Endothelial cell of umbilical vein (primary cell): ENCODE measurements at regions not wholly inside any gene's neighbourhood (a gene's known extent, or its start where the extent isn't known, plus 50 kb on each side); places are given as distances from the start of the nearest gene placed in this dataset.
"Not testable (repeated sequence)": the region's sequence is repeated elsewhere in the genome, so short reads cannot be mapped to it uniquely, and the experiment has no call there.

Experiments used
- BruUV-seq: library from RNA; stranded (reverse); fragments of 400-500 nt; replicated peaks from 2 replicates; lab custom pipeline; 2021; lab: Mats Ljungman, UMichigan
- CTCF ChIA-PET: fragments of 300-600, 350-600 bp; sonication (Branson Sonifier 250); formaldehyde crosslinking; loops from one replicate; lab custom pipeline; 2021; ENCODE audit warnings: antibody characterized with exemption, inconsistent platforms; lab: Charles Lee
- POLR2A ChIA-PET: fragments of 300-600, 350-600 bp; sonication (Branson Sonifier 250); formaldehyde crosslinking; loops from one replicate; lab custom pipeline; 2021; ENCODE audit warnings: antibody characterized with exemption, inconsistent platforms; lab: Charles Lee
- DNase-seq: peaks from one replicate; pipeline ENCODE4 v3.0.0-alpha.2; 2011; ENCODE audit warnings: low read depth, low spot score
- FAIRE-seq: peaks from 2 replicates; lab custom pipeline; 2011; peaks lifted over from hg19 to GRCh38; lab: Jason Lieb, UNC
- H2AFZ ChIP-seq: 2 replicates; pipeline ENCODE4 v1.6.0; 2012; ENCODE audit warnings: low read depth, low read length, control low read depth, inconsistent platforms
- H3K27ac ChIP-seq: 2 replicates; pipeline ENCODE4 v1.5.1; 2011; ENCODE audit warnings: low read depth, mild to moderate bottlenecking, control low read depth, low read length, moderate library complexity; ENCODE audit not compliant: insufficient read depth
- H3K27me3 ChIP-seq, 2 experiments: 2 replicates each; pipeline versions ENCODE4 v1.6.0 to v1.6.1; 2011; ENCODE audit warnings: low read length in 2 of 2, mixed read lengths in 1 of 2; ENCODE audit not compliant: control insufficient read depth in 2 of 2, insufficient read depth in 2 of 2
- H3K36me3 ChIP-seq, 2 experiments: 2 replicates in 1 of 2; 3 replicates in 1 of 2; pipeline ENCODE4 v1.5.1; 2011; ENCODE audit warnings: low read length in 2 of 2, mild to moderate bottlenecking in 1 of 2, moderate library complexity in 1 of 2; ENCODE audit not compliant: control insufficient read depth in 2 of 2, insufficient read depth in 2 of 2; ENCODE audit errors: extremely low read depth in 1 of 2
- H3K4me1 ChIP-seq: 3 replicates; pipeline ENCODE4 v1.5.1; 2011; ENCODE audit warnings: mild to moderate bottlenecking, low read length; ENCODE audit not compliant: control insufficient read depth, insufficient read depth; ENCODE audit errors: extremely low read depth
- H3K4me2 ChIP-seq: 2 replicates; pipeline ENCODE4 v1.6.1; 2011; ENCODE audit warnings: low read length, control low read depth, mixed read lengths; ENCODE audit not compliant: insufficient read depth
- H3K4me3 ChIP-seq, 3 experiments: fragments of 200-600 bp in 1 of 3; sonication (generic), shearing (Covaris generic) in 1 of 3; replicated peaks in 1 of 3; 2 replicates each; pipeline ENCODE4 v1.5.1; 2011 to 2016; ENCODE audit warnings: control low read depth in 3 of 3, low read length in 3 of 3, mild to moderate bottlenecking in 2 of 3, inconsistent platforms in 1 of 3, low read depth in 1 of 3, moderate library complexity in 1 of 3; ENCODE audit not compliant: insufficient read depth in 1 of 3
- H3K79me2 ChIP-seq: 2 replicates; pipeline ENCODE4 v1.6.0; 2012; ENCODE audit warnings: low read length, inconsistent platforms; ENCODE audit not compliant: control insufficient read depth, insufficient read depth
- H3K9ac ChIP-seq: replicated peaks from 2 replicates; pipeline ENCODE3; 2011; ENCODE audit warnings: low read length, control low read depth; ENCODE audit not compliant: insufficient read depth; ENCODE audit errors: extremely low read depth
- H3K9me1 ChIP-seq: replicated peaks from 3 replicates; pipeline ENCODE4 v1.6.0; 2011; ENCODE audit warnings: mild to moderate bottlenecking, low read length; ENCODE audit not compliant: control insufficient read depth, insufficient read depth; ENCODE audit errors: extremely low read depth
- H3K9me3 ChIP-seq: replicated peaks from 2 replicates; pipeline ENCODE4 v1.5.1; 2012; ENCODE audit warnings: low read length, inconsistent platforms; ENCODE audit not compliant: control insufficient read depth, insufficient read depth
- H4K20me1 ChIP-seq: replicated peaks from 2 replicates; pipeline ENCODE3; 2011; ENCODE audit warnings: mild to moderate bottlenecking, low read length; ENCODE audit not compliant: control insufficient read depth, insufficient read depth; ENCODE audit errors: extremely low read depth
- POLR2A ChIP-seq: IDR thresholded peaks from 2 replicates; pipeline ENCODE4 v1.6.1; 2012; ENCODE audit warnings: low read depth, mild to moderate bottlenecking, control low read depth, low read length
- dilution Hi-C: fragments of 300-500 bp; cut with MboI; formaldehyde crosslinking; loops from one replicate; pipeline ENCODE4 v1.15.0; 2019; ENCODE audit warnings: low sequenced_read_pairs; ENCODE audit not compliant: extremely low pct_ligation_motif_present
- intact Hi-C: fragments of 100-400 bp; cut with micrococcal nuclease; formaldehyde crosslinking; loops from one replicate; pipeline ENCODE4 v1.10.0; 2022
- TF ChIP-seq, protein P1 (sequence below): IDR thresholded peaks from 2 replicates; pipeline ENCODE4 v1.6.1; 2011; ENCODE audit not compliant: insufficient read depth, insufficient read length
- TF ChIP-seq, protein P2 (sequence below), 2 donors: IDR thresholded peaks; 1 replicate in 1 of 2; 2 replicates in 1 of 2; pipeline ENCODE4 v1.5.1; 2011; ENCODE audit warnings: low read length in 2 of 2, mild to moderate bottlenecking in 2 of 2, moderate library complexity in 2 of 2, control low read depth in 1 of 2, inconsistent platforms in 1 of 2, low read depth in 1 of 2; ENCODE audit not compliant: insufficient read depth in 1 of 2; ENCODE audit errors: extremely low read depth in 1 of 2

DNA sequence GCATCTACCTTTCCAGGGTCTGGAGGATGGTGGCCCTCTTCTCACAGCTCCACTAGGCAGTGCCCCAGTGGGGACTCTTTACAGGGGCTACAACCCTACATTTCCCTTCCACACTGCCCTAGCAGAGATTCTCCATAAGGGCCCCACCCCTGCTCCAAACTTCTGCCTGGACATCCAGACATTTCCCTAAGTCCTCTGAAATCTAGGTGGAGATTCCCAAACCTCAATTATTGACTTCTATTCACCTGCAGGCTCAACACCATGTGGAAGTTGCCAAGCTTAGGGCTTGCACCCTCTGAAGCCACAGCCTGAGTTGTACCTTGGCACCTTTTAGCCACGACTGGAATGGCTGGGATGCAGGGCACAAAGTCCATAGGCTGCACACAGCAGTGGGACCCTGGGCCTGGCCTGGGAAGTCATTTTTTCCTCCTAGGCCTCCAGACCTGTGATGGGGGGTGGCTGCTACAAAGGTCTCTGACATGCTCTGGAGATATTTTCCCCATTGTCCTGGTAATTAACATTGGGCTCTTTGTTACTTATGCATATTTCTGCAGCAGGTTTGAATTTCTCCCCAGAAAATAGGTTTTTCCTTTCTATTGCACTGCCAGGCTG lies 53.7 kb upstream of the ST3GAL5 start:
- no TSS peak for BruUV-seq
- Histone ChIP-seq H3K4me2 (no peak overlapping the region), H4K20me1 (no peaks in the 10 kb centered on the region), H3K4me3 (no peak overlapping the region), H3K27me3 (peaks cover 1 to 3% of the 10 kb centered on the region in 2 experiments), H2AFZ (no peak overlapping the region), H3K9me3 (no peaks in the 10 kb centered on the region), H3K4me1 (peaks cover 11% of the 10 kb centered on the region), H3K36me3 (no peaks in the 10 kb centered on the region), H3K9me1 (no peaks in the 10 kb centered on the region), H3K27ac (no peak overlapping the region), H3K9ac (no peak overlapping the region), H3K79me2 (no peaks in the 10 kb centered on the region)
- TF ChIP-seq POLR2A = no peak
- TF ChIP-seq, protein P1, sequence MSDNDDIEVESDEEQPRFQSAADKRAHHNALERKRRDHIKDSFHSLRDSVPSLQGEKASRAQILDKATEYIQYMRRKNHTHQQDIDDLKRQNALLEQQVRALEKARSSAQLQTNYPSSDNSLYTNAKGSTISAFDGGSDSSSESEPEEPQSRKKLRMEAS = no peak
- TF ChIP-seq, protein P2, sequence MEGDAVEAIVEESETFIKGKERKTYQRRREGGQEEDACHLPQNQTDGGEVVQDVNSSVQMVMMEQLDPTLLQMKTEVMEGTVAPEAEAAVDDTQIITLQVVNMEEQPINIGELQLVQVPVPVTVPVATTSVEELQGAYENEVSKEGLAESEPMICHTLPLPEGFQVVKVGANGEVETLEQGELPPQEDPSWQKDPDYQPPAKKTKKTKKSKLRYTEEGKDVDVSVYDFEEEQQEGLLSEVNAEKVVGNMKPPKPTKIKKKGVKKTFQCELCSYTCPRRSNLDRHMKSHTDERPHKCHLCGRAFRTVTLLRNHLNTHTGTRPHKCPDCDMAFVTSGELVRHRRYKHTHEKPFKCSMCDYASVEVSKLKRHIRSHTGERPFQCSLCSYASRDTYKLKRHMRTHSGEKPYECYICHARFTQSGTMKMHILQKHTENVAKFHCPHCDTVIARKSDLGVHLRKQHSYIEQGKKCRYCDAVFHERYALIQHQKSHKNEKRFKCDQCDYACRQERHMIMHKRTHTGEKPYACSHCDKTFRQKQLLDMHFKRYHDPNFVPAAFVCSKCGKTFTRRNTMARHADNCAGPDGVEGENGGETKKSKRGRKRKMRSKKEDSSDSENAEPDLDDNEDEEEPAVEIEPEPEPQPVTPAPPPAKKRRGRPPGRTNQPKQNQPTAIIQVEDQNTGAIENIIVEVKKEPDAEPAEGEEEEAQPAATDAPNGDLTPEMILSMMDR (IDR thresholded peaks at IDR 0.05; ENCODE audit: extremely low read depth in 1 of 2, insufficient read depth in 1 of 2, low read depth in 1 of 2, low read length in 2 of 2) = no peak
- no peak for FAIRE-seq
- POLR2A ChIA-PET = no interaction called here
- DNase-seq = no peak
- CTCF ChIA-PET = no interaction called here
- dilution Hi-C loops = no loop called here
- intact Hi-C loops = no loop called here

DNA sequence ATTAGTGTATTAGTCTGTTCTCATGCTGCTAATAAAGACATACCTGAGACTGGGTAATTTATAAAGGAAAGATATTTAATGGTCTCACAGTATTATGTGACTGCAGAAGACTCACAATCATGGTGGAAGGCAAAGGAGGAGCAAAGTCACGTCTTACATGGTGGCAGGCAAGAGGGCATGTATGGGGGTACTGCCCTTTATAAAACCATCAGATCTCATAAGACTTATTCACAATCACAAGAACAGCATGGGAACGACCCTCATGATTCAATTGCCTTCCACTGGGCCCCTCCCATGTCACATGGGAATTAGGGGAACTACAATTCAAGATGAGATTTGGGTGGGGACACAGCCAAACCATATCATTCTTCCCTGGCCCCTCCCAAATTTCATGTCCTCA lies 52.7 kb upstream of the ST3GAL5 start:
- peaks cover 12% of the 10 kb centered on the region for H3K4me1 ChIP-seq
- H3K9me3 ChIP-seq, POLR2A ChIA-PET, H4K20me1 ChIP-seq, H3K4me3 ChIP-seq, H3K27me3 ChIP-seq, BruUV-seq, FAIRE-seq, CTCF ChIA-PET, H3K36me3 ChIP-seq, dilution Hi-C loops, H3K9ac ChIP-seq, intact Hi-C loops, H3K9me1 ChIP-seq, H3K79me2 ChIP-seq, DNase-seq, H3K27ac ChIP-seq, H2AFZ ChIP-seq, H3K4me2 ChIP-seq: not testable (repeated sequence)
